NCI-H1694 treated with DMSO at 0.1 percent for 48 hours (cell line): ENCODE measurements at regions not wholly inside any gene's neighbourhood (a gene's known extent, or its start where the extent isn't known, plus 50 kb on each side); places are given as distances from the start of the nearest gene placed in this dataset.

Source experiments
- DNase-seq: peaks from one replicate; lab custom pipeline; 2025; lab: John Stamatoyannopoulos, UW

DNA sequence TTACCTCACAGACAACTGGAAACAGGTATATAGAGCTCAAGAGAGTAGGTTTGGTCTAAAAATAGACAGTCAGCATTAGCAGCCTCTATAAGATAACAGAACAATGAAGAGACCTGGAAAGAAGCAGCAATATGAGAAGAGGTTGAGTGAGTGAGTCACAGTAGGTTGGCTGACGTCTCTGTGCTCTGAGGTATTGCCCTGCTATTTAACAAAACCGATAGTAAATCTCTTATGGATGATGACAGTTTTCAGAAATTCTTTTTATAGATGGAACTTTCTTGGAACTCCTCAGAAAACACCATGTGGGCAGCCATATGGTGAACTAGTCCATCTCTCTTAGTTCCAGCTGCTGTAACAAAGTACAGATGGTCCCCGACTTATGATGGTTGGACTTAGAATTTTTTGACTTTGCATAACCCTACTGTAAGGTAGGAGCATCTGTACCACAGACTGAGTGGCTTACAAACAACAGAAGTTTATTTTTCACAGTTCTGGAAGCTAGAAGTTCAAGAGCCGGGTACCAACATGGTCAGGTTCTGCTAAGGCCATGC, 123.5 kb downstream of the MBD2 start:
- DNase-seq, result peak; percentile 40

DNA sequence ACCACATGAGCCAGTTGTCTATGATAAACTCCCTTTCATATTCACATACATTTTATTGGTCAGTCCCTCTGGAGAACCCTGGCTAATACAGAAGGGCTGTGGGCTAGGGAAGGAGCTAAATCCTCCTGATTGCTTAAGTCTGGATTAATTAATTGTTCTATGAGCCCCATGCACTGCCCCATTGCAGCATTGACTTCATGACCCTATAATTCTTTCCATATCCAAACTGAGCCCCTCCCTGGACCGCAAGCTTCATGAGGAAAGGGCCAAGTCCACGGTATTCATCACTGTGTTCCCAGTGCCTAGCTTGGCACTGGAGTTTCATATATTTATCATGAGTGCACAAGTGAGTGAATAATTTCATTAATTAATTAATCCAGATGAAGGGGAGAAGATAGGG, 124.0 kb downstream of the MBD2 start:
- no peak for DNase-seq

DNA sequence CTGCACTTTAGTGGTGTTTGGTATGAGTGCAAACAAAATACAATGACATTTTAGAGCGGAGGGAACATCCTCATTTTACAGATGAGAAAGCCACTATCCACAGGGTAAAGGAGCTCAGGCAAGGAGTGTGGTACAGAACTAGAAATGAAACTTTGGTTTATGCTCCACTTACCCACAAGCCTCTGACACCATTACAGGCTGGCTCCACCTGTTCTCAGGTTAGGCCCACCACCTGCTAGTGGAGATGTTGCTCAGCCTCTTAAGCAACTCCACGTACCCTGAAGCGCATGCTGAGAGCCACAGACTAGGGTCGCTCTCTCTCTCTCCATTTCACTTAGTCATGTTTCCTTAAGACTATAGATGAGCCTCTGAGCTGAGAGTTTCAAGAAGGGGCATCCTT, 130.0 kb downstream of the MBD2 start:
- DNase-seq, result no peak

DNA sequence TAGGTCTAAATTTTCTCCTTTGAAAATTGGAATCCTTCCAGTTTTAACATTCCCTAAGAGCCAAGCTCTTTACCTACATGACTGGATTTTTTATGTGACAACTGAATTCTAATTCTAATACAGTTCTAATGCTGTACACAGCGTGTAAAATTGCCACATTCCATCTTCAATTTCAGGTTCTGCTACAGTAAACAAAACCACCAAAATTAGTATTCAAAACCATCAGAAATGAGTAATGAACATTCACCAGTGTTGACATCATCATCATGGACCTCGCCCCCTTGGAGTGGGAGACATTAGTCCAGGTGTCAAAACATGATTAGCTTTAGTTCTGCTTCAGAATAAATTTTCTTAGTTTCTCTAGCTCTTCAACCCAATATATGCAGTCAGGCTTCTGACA, 133.6 kb downstream of the MBD2 start:
- DNase-seq, result no peak

DNA sequence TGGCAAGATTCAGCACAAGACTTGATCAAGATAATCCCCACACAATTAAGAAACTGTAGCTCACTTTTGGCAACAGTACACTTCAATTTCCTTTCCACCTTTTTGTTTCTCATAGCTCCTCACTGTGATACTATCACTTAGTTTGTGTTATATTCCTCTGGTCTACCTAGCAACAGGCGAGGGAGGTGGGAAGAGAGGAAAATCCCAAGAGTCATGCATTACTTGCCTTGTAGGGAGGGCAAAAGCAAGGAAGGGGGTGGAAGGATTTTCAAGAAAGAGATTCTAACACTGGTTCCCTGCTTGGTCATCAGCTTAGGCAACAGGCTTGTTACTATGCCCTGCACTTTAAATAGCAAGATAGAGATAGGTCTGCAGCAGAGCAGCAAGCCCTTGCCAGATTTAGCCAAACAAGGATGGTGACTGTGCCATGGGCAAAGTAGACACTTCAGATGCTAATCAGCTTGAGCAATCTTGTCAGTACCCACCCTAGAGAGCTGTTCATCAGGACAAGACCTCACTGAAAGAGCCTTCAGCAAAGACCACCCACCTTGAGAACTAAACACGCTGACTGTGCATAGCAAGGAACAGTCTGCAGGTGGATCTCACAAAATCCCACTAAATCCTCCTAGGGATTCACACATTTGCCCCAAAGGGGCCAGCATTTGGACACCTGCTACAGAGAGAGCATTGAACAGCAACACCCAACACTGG, 134.6 kb downstream of the MBD2 start:
- no peak for DNase-seq

DNA sequence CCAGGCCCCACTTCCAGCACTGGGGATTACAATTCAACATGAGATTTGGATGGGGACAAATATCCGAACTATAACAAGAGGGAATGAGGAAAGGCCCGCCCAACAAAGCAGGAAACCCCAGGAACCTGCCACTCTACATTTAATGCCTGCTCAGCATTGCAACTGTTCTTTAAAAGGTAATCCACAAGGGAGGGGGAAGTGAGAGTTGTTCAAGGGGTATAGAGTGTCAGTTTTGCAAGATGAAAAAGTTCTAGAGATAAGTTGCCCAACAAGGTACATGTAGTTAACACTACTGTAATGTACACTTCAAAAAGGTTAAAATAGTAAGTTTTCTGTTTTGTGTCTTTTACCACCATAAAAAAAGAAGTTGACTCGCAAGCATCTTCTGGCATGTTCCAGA, 137.6 kb downstream of the MBD2 start:
- no peak for DNase-seq

DNA sequence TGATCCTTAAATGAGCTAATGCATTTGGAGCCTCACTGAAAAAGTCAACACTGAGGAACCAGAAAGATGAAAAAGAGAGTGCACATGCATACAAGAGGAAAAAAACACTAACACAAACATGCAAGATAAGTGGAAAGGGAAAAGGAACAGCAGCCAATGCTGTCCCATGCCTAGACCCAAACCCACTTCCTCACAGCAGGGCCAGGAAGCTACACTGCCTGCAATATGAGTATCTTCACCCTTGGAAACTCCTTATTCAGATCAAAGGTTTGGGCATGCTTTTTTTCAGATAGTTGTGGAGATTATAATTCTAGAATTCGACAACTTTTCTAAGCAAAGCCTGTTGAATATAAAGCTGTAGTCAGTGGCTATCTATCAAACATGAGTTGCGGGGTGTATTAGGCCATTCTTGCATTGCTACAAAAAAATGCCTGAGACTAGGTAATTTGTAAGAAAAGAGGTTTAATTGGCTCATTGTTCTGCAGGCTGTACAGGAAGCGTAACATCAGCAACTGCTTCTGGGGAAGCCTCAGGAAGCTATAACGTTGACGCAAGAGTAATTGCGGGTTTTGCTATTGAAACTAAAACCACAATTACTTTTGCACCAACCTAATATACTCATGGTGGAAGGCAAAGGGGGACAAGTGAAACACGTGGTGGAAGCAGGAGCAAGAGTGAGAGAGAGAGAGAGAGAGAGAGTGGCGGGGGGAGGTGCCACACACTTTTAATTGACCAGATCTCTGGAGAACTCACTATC, 138.2 kb downstream of the MBD2 start:
- DNase-seq, result no peak

DNA sequence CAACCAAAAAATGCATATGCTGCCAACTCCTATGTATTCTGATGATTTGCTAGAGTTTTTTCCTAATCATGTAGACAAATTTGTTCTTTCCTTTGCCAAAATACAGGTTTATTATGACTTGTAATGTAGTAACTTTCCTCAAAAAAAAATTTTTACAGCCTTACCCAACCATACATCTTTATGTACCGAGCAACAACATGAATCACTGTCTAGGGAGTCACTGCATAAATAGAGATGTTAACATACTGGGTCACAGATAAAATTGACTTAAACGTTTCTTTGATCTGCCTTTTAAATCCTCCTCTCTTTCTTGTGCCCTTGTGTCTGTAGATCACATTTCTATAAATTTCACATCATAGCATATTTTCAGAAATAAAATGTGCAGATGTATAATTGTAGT, 143.6 kb downstream of the MBD2 start:
- DNase-seq, result no peak

DNA sequence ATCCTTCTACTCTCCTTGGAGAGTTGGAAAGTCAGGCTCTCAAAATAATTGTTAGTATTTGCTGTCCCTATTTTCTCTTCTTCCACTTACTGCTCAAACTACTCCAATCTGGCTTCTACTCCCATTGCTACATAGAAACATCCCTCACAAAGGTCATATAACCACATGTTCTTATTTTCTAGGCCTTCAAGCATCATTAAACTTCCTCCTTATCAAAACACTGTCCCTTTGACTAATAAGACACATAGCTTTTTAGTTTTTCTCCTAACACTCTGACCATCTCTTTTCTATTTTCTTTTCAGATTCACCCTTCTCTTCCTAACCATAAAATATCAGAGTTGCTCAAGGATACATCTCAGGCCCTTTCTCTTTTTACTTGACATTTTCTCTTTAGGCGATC, 148.3 kb downstream of the MBD2 start:
- DNase-seq, result no peak

DNA sequence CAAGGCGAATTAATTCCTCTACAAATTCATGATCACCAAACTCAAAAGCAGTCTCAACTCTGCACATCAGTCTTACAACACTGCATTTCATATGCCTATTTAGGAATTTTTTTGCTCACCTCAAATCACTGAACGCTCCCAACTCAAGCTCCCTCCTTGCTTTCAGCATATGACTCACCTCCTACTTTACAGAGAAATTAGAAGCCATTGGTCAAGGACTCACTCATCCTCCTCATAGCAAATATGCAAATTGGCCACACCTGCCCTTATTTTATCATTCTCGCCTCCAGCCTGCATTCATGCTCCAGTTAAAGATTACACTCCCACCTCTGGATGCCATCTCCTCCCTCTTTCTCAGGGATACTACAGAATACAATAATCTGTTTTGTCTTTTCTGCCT, 148.8 kb downstream of the MBD2 start:
- DNase-seq, result no peak

DNA sequence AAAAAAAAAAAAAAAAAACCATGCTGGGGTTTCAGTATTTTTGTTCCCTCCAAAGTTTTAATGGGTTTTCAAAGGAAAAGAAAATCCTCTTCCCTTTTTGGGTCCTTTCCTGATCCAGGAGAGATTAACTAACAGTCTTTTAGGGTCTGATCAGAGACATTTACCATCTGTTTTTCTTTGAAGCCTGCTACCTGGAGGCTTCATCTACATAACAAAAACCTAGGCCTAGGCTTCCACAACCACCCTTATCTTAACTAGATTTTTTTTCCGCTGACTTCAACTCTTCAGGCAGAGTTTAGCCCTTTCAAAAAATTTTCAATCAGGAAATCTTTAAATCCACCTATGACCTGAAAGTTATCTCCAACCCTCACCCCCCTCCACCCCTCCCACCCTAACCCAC, 154.7 kb downstream of the MBD2 start:
- DNase-seq, result no peak

DNA sequence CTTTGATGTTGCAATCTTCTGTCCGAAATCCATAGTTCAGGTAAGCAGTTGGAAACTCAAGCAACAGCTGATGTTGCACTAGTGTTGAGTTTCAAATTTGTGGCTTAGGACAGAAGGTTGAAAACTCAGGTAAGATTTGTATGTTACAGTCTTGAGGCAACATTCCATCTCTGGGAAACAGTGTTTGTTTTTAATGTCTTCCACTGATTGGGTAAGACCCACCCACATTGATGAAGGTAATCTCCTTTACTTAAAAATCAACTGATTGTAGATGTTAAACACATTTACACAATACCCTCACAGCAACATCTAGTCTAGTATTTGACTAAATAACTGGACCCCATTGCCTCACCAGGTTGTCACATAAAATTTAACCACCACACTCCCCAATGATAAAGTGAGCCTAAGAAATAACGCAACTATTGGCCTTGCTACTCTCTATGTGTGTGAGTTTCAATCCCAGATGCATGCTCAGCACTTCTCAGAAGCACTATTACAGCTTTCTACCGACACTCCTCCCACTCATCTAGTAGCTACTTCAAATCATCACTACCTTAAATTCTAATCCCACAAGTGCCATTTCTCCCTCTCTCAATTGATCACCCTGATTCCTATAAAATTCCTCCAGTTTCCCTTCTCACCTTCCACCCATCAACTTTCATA, 164.0 kb downstream of the MBD2 start:
- no peak for DNase-seq

DNA sequence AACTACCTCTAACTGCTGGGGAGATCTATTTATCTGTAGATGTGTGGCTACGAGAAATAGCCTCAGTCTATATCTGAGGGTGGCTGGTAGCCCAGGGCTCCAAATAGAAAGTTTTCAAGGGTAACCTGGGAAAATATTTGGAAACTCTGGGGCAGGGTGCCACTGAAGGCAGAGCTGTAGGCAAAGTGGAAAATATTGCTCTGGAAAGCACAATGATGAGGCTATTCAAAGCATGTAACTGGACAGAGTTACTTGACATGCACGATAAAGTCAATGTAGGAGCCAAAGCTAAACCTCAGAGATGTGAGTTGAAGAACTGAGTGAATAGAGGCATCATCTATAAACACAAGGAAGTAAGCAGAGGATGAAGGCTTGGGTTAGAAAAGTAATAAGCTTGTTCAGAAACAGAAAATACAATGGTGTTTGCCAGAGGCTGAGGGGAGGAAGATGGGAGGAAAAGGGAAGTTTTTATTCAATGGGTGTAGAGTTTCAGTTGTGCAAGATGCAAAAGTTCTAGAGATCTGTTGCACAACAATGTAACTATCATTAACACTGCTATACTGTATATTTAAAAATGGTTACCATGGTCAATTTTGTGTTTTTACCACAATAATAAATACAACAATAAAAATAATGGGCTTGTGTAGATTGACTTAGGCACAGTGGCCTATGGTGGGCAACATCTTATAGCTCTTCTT, 171.6 kb downstream of the MBD2 start:
- no peak for DNase-seq

DNA sequence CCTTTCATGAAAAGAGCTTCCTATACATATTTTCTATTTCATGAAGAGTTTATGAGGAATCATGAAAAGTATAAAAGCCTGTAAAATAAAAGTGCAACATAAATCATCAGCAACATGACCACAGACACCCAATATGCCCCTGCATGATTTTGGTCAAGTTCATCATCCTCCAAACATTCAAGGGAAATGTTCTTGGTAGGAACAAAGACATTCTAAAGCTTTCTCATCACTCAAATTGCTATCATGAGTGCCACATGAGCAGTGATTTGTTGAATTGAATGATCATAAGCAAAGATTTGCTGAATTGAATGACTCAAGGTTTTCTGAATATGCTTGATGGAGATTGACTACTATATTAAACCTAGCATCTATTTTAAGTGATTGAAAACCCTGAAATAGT, 172.2 kb downstream of the MBD2 start:
- no peak for DNase-seq

DNA sequence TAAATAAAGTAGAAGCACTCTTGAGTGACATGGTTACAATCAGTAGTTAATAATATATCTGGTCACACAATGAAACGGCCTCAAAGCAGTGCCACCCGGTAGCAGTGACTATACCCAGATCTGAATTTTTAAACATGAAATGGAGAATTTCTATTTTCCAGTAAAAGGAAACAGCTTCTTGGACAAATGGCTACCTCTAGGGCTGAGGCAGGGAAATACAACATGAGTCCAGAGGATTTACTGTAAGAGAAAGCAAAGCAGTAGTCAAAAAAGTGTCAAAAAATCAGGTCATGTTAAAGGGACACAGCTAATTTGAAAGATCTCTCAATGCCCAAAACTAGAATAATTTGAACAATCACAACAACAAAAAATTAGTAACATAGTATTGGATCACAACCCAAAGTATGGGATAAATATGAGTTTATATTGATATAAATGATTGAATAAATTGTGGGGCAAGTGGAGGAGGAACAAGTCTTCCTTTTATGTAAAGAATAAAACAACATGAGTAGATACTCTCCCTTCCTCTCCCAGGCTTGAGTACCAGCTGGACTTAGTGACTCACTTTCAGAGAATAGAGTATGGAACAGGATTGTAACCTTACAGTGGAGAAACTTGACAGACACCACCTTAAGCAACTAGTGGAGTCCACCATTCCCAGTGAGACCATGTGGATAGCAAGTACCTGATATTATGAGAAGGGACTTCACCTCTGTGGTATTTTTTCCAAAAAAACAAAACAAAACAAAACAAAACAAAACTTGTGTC, 180.8 kb downstream of the MBD2 start:
- DNase-seq, result no peak

DNA sequence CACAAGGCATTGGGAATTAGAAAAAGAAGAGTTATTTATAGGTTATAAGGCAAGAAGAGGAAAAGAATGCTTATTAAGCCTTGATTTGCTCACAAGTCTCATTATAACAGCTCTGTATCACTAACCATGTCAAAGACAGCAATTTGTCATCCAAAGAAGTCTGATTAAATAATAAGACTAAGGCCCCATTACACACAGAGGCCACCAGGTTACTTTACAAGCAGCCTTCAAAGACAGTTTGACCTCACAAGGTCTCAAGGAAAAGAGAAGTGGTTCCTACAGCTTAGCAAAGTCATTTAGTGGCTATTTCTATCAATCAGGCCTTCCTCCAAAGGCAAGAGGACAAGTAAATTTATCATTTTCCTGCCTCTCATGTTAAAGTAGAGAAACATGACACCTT, 188.5 kb downstream of the MBD2 start:
- no peak for DNase-seq

DNA sequence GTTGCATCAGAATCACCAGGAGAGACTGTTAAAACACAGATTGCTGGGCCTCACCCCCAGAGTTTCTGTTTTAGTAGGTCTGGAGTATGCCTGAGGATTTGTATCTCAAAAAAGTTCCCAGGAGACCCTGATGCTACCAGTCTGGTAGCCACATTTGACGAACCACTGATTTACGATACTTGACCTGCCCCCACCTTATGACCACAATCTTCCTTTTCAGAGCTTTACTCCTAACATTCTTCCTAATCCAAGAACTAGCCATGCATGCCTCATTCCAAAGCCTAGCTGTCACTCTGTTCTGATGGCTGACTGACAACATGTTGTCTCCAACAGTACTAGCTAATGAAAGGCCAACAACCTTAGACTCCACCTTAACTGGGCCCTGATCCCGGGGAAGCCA, 191.4 kb downstream of the MBD2 start:
- DNase-seq, result no peak

DNA sequence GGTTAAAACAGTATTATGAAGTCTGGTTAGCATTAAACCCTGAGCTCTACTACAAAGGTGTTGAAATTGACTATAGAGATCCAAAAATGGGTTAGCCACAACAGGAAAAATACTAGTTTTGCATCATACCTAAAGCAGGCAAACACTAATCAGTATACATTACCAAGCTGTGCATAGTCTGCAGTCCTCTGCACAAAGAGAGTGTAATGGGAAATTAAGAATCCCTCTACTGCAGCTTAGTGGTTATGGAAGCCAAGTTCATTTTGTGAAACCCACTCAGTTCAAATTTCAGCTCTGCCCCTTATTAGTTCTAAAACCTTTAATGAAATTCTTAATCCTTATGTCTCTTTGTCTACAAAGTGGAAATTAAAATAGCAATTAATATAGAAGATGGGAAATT, 192.1 kb downstream of the MBD2 start:
- DNase-seq, result no peak

DNA sequence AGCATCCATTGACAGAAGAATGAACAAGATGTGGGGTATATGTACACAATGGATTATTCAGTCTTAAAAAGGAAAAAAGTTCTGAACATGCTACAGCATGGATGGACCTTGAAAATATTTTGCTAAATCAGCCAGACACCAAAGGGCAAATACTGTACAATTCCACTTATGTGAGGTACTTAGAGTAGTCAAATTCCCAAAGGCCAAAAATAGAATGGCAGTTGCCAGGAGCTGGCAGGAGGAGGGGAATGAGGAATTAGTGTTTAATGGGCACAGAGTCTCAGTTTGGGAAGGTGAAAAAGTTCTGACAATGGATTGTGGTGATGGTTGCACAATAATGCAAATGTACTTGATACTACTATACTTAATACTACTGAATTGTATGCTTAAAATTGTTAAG, 193.2 kb downstream of the MBD2 start:
- DNase-seq, result no peak

DNA sequence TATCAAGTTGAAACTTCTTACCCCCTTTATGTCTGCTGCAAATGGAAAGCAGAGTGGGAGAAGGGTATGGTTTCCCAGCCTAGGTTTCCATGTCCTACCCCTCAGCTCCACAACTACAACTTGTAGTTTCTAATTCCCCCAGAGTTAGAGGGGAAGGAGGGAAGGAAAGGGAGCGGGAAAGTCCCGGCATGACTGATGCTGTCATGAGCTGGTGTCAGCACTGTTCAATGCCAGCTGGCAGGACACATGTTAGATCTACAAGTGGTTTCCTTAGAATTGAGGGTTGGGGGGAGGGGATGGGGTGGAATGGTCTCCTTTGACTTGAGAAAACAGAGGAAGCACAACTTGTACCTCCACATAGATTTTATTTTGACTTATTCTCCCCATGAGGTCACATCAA, 194.0 kb downstream of the MBD2 start:
- no peak for DNase-seq

DNA sequence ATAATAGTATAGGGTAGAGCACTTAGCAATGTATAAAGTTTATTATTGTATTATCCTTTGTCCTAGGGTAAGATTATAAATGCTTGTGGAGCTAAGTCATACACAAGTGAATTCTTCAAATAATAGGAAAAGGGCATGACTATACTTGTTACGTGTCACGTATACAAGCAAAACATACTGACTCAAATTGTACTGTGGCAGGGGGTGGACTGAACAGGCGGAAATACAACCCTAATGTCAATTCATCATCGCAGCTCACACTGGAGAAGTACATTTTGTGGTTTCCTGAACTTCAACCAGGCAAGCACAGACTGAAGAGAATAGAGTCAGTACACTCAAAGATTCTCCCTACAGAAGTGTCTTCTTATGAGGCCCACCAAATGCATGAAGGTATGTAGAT, 201.0 kb downstream of the MBD2 start:
- DNase-seq, result peak; percentile 70

DNA sequence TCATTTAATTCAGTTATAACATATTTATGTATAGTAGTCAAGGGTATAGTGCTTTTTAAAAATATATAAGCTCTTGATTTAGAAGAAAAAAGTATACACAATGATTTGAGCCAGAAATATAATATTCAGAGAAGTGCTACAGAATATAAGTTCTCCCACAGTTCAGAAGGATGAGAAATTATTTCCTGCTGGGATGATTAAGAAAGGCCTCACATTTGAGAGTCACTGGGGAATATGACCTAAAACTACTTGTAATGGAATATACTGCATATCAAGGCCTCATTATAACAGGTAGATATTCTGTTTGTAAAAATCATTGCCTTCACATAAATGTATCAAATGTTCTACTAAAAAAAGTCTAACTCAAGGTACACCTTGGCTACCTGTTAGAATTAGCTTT, 203.5 kb downstream of the MBD2 start:
- no peak for DNase-seq
